ENCODE measurements at regions not wholly inside any gene's neighbourhood (a gene's known extent, or its start where the extent isn't known, plus 50 kb on each side); places are given as distances from the start of the nearest gene placed in this dataset.

GRCh38 chr12:125530201-125530600 is 465.0 kb downstream of the AACS start:
- TF ChIP-seq, protein P1, sequence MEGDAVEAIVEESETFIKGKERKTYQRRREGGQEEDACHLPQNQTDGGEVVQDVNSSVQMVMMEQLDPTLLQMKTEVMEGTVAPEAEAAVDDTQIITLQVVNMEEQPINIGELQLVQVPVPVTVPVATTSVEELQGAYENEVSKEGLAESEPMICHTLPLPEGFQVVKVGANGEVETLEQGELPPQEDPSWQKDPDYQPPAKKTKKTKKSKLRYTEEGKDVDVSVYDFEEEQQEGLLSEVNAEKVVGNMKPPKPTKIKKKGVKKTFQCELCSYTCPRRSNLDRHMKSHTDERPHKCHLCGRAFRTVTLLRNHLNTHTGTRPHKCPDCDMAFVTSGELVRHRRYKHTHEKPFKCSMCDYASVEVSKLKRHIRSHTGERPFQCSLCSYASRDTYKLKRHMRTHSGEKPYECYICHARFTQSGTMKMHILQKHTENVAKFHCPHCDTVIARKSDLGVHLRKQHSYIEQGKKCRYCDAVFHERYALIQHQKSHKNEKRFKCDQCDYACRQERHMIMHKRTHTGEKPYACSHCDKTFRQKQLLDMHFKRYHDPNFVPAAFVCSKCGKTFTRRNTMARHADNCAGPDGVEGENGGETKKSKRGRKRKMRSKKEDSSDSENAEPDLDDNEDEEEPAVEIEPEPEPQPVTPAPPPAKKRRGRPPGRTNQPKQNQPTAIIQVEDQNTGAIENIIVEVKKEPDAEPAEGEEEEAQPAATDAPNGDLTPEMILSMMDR (IDR thresholded peaks at IDR 0.05; ENCODE audit: poor library complexity, severe bottlenecking) = no peak
- TF ChIP-seq POLR2AphosphoS5 (IDR thresholded peaks at IDR 0.05) (no peak), SMC3 (conservative IDR thresholded peaks at IDR 0.05; ENCODE audit: poor library complexity) (no peak), RAD21 (conservative IDR thresholded peaks at IDR 0.05) (no peak), EZH2 (IDR thresholded peaks at IDR 0.05; ENCODE audit: borderline replicate concordance, insufficient read depth, low read length, poor library complexity, severe bottlenecking) (no peak)
